GM23248 (cell line): ENCODE measurements at regions not wholly inside any gene's neighbourhood (a gene's known extent, or its start where the extent isn't known, plus 50 kb on each side); places are given as distances from the start of the nearest gene placed in this dataset.

Source experiments
- DNase-seq: peaks from one replicate; pipeline ENCODE4 v3.0.0-alpha.2; 2015
- H2AFZ ChIP-seq: fragments of 200-600 bp; sonication (generic); 2 replicates; pipeline ENCODE4 v1.6.1; 2016; ENCODE audit warnings: antibody characterized with exemption
- H3F3A ChIP-seq: fragments of 200-600 bp; sonication (generic); 2 replicates; pipeline ENCODE4 v1.6.1; 2016; ENCODE audit warnings: mild to moderate bottlenecking, antibody characterized with exemption, mixed run types; ENCODE audit not compliant: insufficient read depth
- H3K27ac ChIP-seq: fragments of 200-600 bp; sonication (generic); 2 replicates; pipeline ENCODE4 v1.5.1; 2016; ENCODE audit warnings: mild to moderate bottlenecking
- H3K27me3 ChIP-seq: fragments of 200-600 bp; sonication (generic); replicated peaks from 2 replicates; pipeline ENCODE4 v1.6.1; 2016; ENCODE audit warnings: mild to moderate bottlenecking; ENCODE audit not compliant: insufficient read depth
- H3K36me3 ChIP-seq: fragments of 200-600 bp; sonication (generic); 2 replicates; pipeline ENCODE4 v1.6.1; 2016; ENCODE audit warnings: low read depth, mild to moderate bottlenecking
- H3K4me1 ChIP-seq: fragments of 200-600 bp; sonication (generic); 2 replicates; pipeline ENCODE4 v1.6.1; 2016; ENCODE audit warnings: mild to moderate bottlenecking; ENCODE audit not compliant: insufficient read depth
- H3K4me2 ChIP-seq: fragments of 200-600 bp; sonication (generic); one replicate; pipeline ENCODE4 v1.6.1; 2016; ENCODE audit warnings: mild to moderate bottlenecking; ENCODE audit not compliant: unreplicated experiment
- H3K4me3 ChIP-seq: fragments of 200-600 bp; sonication (generic); 2 replicates; pipeline ENCODE4 v1.5.1; 2016; ENCODE audit warnings: mild to moderate bottlenecking
- H3K79me2 ChIP-seq: fragments of 200-600 bp; sonication (generic); 2 replicates; pipeline ENCODE4 v1.6.1; 2016; ENCODE audit warnings: mild to moderate bottlenecking; ENCODE audit not compliant: insufficient read depth
- H3K9ac ChIP-seq: fragments of 200-600 bp; sonication (generic); 2 replicates; pipeline ENCODE4 v1.6.1; 2016; ENCODE audit warnings: mild to moderate bottlenecking
- H3K9me2 ChIP-seq: fragments of 200-600 bp; sonication (generic); 2 replicates; pipeline ENCODE4 v1.6.1; 2016; ENCODE audit warnings: mixed run types, mild to moderate bottlenecking, moderate library complexity; ENCODE audit not compliant: insufficient read depth
- H3K9me3 ChIP-seq: fragments of 200-600 bp; sonication (generic); one replicate; pipeline ENCODE4 v1.6.1; 2017; ENCODE audit warnings: low read depth
- H4K20me1 ChIP-seq: fragments of 200-600 bp; sonication (generic); 2 replicates; pipeline ENCODE4 v1.6.0; 2016; ENCODE audit not compliant: insufficient read depth
- EZH2 ChIP-seq: fragments of 200-600 bp; sonication (generic); IDR thresholded peaks from 2 replicates; pipeline ENCODE4 v1.6.1; 2018; ENCODE audit warnings: antibody characterized with exemption, mild to moderate bottlenecking; ENCODE audit not compliant: insufficient read depth, poor library complexity, severe bottlenecking
- EZH2phosphoT487 ChIP-seq: fragments of 200-600 bp; sonication (generic); IDR thresholded peaks from 2 replicates; pipeline ENCODE4 v1.6.1; 2018; ENCODE audit warnings: antibody characterized with exemption, moderate library complexity, mild to moderate bottlenecking, low read depth; ENCODE audit not compliant: insufficient read depth
- whole genome bisulfite sequencing, 2 experiments: methylation state at CpG; one replicate each; pipeline ENCODE4 v1.1.6; 2015 to 2017; ENCODE audit warnings: low lambda C conversion rate in 2 of 2, low coverage in 1 of 2; ENCODE audit errors: missing lambda C conversion rate in 2 of 2; 5-methylcytosine and 5-hydroxymethylcytosine counted together
- in situ Hi-C: fragments of 300-500 bp; cut with MboI; formaldehyde crosslinking; loops from 2 replicates; pipeline ENCODE4 v1.15.0; 2020

DNA sequence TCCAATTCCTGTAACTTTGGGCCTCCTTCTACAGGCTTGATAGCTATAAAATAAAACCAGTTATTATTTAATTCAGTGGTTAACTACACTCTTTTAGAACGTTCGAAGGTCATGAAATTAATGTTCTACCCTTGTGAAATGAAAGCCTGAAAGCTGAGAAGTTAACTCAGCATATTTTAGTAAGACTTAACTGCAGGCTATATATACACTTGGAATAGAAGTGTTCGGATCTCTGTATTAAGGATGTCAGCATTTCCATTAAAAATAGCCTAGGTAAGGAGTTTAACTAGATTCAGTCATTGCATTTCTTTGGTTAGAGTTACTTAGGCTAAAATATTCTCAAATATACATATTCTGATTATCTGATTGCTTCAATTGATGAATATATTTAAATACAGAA lies 229.2 kb downstream of the MRPS30 start:
- in situ Hi-C loops = no loop called here
- TF ChIP-seq EZH2phosphoT487 = no peak
- TF ChIP-seq EZH2 = no peak
- Histone ChIP-seq H2AFZ (0 out of 2 replicates have a peak overlapping the region, but pooled peaks have one; percentile 38), H3K27me3 (no peaks in the 10 kb centered on the region), H3K36me3 (no peaks in the 10 kb centered on the region), H3K4me3 (no peak overlapping the region), H3K9ac (no peak overlapping the region), H3F3A (no peaks in the 10 kb centered on the region), H3K4me2 (no peak overlapping the region), H3K9me3 (no peaks in the 10 kb centered on the region), H3K79me2 (no peaks in the 10 kb centered on the region), H4K20me1 (no peaks in the 10 kb centered on the region), H3K27ac (no peak overlapping the region), H3K9me2 (no peaks in the 10 kb centered on the region), H3K4me1 (no peaks in the 10 kb centered on the region)
- WGBS, 2 experiments = 25 to 31% methylated on average over 3 of the region's 3 CpGs
- no peak for DNase-seq

DNA sequence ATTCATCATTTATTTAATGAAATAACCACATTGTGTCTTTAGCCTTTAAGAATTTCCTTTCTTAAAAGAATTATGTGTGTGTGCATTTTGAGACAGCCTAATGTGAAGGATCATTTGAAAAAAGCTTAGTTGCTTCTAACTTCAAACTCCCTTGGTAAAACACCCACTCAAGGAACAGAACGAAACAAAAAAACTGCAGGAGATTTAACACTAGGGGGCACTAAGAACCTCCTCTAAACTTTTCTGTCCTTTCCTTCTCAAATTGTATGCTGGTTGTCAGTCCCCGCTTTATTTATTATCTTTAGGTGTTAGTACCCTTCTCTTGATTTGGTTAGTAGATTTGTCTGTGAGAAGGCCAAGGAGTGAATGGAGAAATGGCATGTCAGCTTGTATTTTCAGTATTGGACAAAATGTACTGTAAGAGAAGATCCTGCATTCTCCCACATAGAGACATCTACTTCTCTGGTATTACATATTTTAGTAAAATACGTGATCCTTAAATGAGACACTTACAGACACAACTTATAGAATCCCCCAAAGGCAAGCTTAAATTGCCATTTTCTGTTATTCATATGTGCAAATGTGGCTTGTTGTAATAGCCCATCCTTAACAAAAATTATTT lies 229.7 kb downstream of the MRPS30 start:
- Histone ChIP-seq H3F3A (no peaks in the 10 kb centered on the region), H3K9me2 (no peaks in the 10 kb centered on the region), H3K4me3 (no peak overlapping the region), H2AFZ (0 out of 2 replicates have a peak overlapping the region, but pooled peaks have one; percentile 38), H3K36me3 (no peaks in the 10 kb centered on the region), H3K4me2 (no peak overlapping the region), H3K4me1 (no peaks in the 10 kb centered on the region), H3K27me3 (no peaks in the 10 kb centered on the region), H3K27ac (no peak overlapping the region), H3K9me3 (no peaks in the 10 kb centered on the region), H3K79me2 (no peaks in the 10 kb centered on the region), H4K20me1 (no peaks in the 10 kb centered on the region), H3K9ac (no peak overlapping the region)
- 6 to 8% methylated on average over 3 of the region's 3 CpGs for WGBS, 2 experiments
- in situ Hi-C loops = no loop called here
- no peak for TF ChIP-seq EZH2
- DNase-seq = peak; percentile 48

GRCh38 chr5:45042283-45042682 lies 233.5 kb downstream of the MRPS30 start:
- Histone ChIP-seq H3K9me3 (no peaks in the 10 kb centered on the region), H3K27ac (no peak overlapping the region), H3K36me3 (no peaks in the 10 kb centered on the region), H3F3A (no peaks in the 10 kb centered on the region), H3K9ac (no peak overlapping the region), H3K4me3 (no peak overlapping the region), H3K4me1 (no peaks in the 10 kb centered on the region), H3K79me2 (no peaks in the 10 kb centered on the region), H3K4me2 (no peak overlapping the region), H3K27me3 (no peaks in the 10 kb centered on the region), H2AFZ (no peak overlapping the region), H3K9me2 (no peaks in the 10 kb centered on the region), H4K20me1 (no peaks in the 10 kb centered on the region)
- WGBS, 2 experiments = 0 to 14% methylated on average over 1 of the region's 1 CpG
- in situ Hi-C loops = no loop called here
- no peak for TF ChIP-seq EZH2phosphoT487
- TF ChIP-seq EZH2 = no peak
- DNase-seq = no peak

- Histone ChIP-seq H3K27me3 (no peaks in the 10 kb centered on the region), H3K9ac (no peak overlapping the region), H3K27ac (no peak overlapping the region), H3K4me2 (no peak overlapping the region), H2AFZ (no peak overlapping the region), H3K9me2 (no peaks in the 10 kb centered on the region), H3K9me3 (no peaks in the 10 kb centered on the region), H3K4me1 (no peaks in the 10 kb centered on the region), H3K4me3 (no peak overlapping the region), H3K79me2 (no peaks in the 10 kb centered on the region), H3K36me3 (no peaks in the 10 kb centered on the region), H3F3A (no peaks in the 10 kb centered on the region), H4K20me1 (no peaks in the 10 kb centered on the region)
- 4 to 9% methylated on average over 3 of the region's 3 CpGs for WGBS, 2 experiments
- DNase-seq = no peak
- TF ChIP-seq EZH2 (no peak), EZH2phosphoT487 (no peak)
- in situ Hi-C loops = no loop called here
These were observed 248.8 kb downstream of the MRPS30 start for GRCh38 chr5:45057564-45057963.

DNA sequence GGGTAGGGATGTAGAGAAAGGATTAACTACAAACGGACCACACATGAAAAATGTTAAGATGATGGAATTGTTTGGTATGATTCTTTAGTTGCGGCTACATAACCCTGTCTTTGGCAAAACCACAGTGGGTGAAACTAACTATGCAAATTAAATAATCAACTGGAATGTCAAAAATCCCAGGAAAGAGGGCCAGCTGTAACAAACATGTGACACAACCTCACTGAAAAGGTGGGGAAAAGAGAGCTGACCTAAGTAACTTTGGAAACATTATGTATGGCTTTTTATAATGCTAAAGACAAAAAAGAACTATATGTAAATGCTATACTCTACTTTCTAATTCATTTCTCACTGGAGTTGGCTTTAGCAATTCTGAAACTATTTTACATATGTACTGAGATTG lies 252.0 kb downstream of the MRPS30 start:
- Histone ChIP-seq H2AFZ (no peak overlapping the region), H3K4me1 (no peaks in the 10 kb centered on the region), H3K4me3 (no peak overlapping the region), H3F3A (no peaks in the 10 kb centered on the region), H3K27ac (no peak overlapping the region), H3K4me2 (no peak overlapping the region), H3K27me3 (no peaks in the 10 kb centered on the region), H3K9ac (no peak overlapping the region), H3K9me3 (no peaks in the 10 kb centered on the region), H3K79me2 (no peaks in the 10 kb centered on the region), H3K9me2 (no peaks in the 10 kb centered on the region), H3K36me3 (no peaks in the 10 kb centered on the region), H4K20me1 (no peaks in the 10 kb centered on the region)
- in situ Hi-C loops = no loop called here
- no peak for DNase-seq
- no peak for TF ChIP-seq EZH2
- no peak for TF ChIP-seq EZH2phosphoT487
- WGBS, 2 experiments = 6 to 9% methylated on average over 2 of the region's 2 CpGs
